Vagina (tissue), 2 donors: ENCODE measurements at regions not wholly inside any gene's neighbourhood (a gene's known extent, or its start where the extent isn't known, plus 50 kb on each side); places are given as distances from the start of the nearest gene placed in this dataset.

Experiments
- DNase-seq, 2 donors: peaks; one replicate each; pipeline ENCODE4 v3.0.0-alpha.2; 2017; ENCODE audit errors: extremely low spot score in 2 of 2
- H3K27ac ChIP-seq: fragments of 200-600 bp; sonication (generic); one replicate; pipeline ENCODE4 v1.5.1; 2019
- H3K27me3 ChIP-seq: fragments of 200-600 bp; sonication (generic); one replicate; pipeline ENCODE4 v1.5.1; 2019
- H3K36me3 ChIP-seq, 2 donors: fragments of 200-600 bp; sonication (generic); one replicate each; pipeline ENCODE4 v1.5.1; 2017 to 2019
- H3K4me1 ChIP-seq: fragments of 200-600 bp; sonication (generic); one replicate; pipeline ENCODE4 v1.5.1; 2019
- H3K4me3 ChIP-seq, 2 donors: fragments of 200-600 bp; sonication (generic); 1 replicate in 1 of 2; 2 replicates in 1 of 2; pipeline ENCODE4 v1.5.1; 2016 to 2019
- H3K9me3 ChIP-seq: fragments of 200-600 bp; sonication (generic); one replicate; pipeline ENCODE4 v1.5.1; 2019
- CTCF ChIP-seq, 3 experiments: fragments of 450-650 bp in 2 of 3; fragments of 200-600 bp in 1 of 3; sonication (generic) in 1 of 3; IDR thresholded peaks; one replicate each; pipeline ENCODE4 v1.5.1; 2017 to 2019; ENCODE audit warnings: antibody characterized with exemption in 3 of 3, mild to moderate bottlenecking in 2 of 3, moderate library complexity in 2 of 3
- POLR2A ChIP-seq, 2 donors: fragments of 450-650 bp; IDR thresholded peaks; one replicate each; pipeline ENCODE4 v1.6.1; 2017; ENCODE audit warnings: antibody characterized with exemption in 2 of 2, mild to moderate bottlenecking in 2 of 2, moderate library complexity in 2 of 2
- POLR2AphosphoS5 ChIP-seq, 2 donors: sonication (generic); formaldehyde crosslinking; IDR thresholded peaks; one replicate each; pipeline ENCODE4 v1.9.0; 2017; ENCODE audit warnings: antibody characterized with exemption in 2 of 2, mild to moderate bottlenecking in 2 of 2, low read depth in 1 of 2; ENCODE audit not compliant: insufficient read depth in 1 of 2
- intact Hi-C: fragments of 100-400 bp; cut with DNase I; formaldehyde crosslinking; loops from one replicate; pipeline ENCODE4 v1.15.1; 2023

GRCh38 chr7:54465095-54465494, 77.1 kb upstream of the VSTM2A start:
- H3K36me3 ChIP-seq: no peaks in the 10 kb centered on the region
- intact Hi-C loops: no loop called here
- H3K9me3 ChIP-seq: no peaks in the 10 kb centered on the region
- TF ChIP-seq CTCF (IDR thresholded peaks at IDR 0.05) (no peak), POLR2A (IDR thresholded peaks at IDR 0.05) (no peak), POLR2AphosphoS5 (IDR thresholded peaks at IDR 0.05; ENCODE audit: insufficient read depth in 1 of 2, low read depth in 1 of 2) (no peak)
- no peak overlapping the region for H3K27ac ChIP-seq
- H3K27me3 ChIP-seq: no peaks in the 10 kb centered on the region
- H3K4me3 ChIP-seq: no peak overlapping the region
- H3K4me1 ChIP-seq: no peaks in the 10 kb centered on the region
- DNase-seq: no peak

GRCh38 chr7:54469740-54470139, 72.4 kb upstream of the VSTM2A start:
- Histone ChIP-seq H3K27me3 (no peaks in the 10 kb centered on the region), H3K36me3 (no peaks in the 10 kb centered on the region), H3K27ac (no peak overlapping the region), H3K4me1 (no peaks in the 10 kb centered on the region), H3K4me3 (no peak overlapping the region), H3K9me3 (no peaks in the 10 kb centered on the region)
- intact Hi-C loops: no loop called here
- TF ChIP-seq POLR2A (IDR thresholded peaks at IDR 0.05) (no peak), CTCF (IDR thresholded peaks at IDR 0.05) (no peak), POLR2AphosphoS5 (IDR thresholded peaks at IDR 0.05; ENCODE audit: insufficient read depth in 1 of 2, low read depth in 1 of 2) (no peak)
- DNase-seq: no peak

- Histone ChIP-seq H3K27ac (no peak overlapping the region), H3K9me3 (no peaks in the 10 kb centered on the region), H3K4me1 (no peaks in the 10 kb centered on the region), H3K36me3 (no peaks in the 10 kb centered on the region), H3K27me3 (no peaks in the 10 kb centered on the region), H3K4me3 (no peak overlapping the region)
- TF ChIP-seq CTCF (IDR thresholded peaks at IDR 0.05) (no peak), POLR2AphosphoS5 (IDR thresholded peaks at IDR 0.05; ENCODE audit: insufficient read depth in 1 of 2, low read depth in 1 of 2) (no peak)
- DNase-seq: no peak
- intact Hi-C loops: no loop called here
These were observed 65.6 kb upstream of the VSTM2A start for GRCh38 chr7:54476609-54477008.

- Histone ChIP-seq H3K4me1 (no peaks in the 10 kb centered on the region), H3K27ac (no peak overlapping the region), H3K27me3 (no peaks in the 10 kb centered on the region), H3K4me3 (no peak overlapping the region), H3K9me3 (no peaks in the 10 kb centered on the region), H3K36me3 (no peaks in the 10 kb centered on the region)
- DNase-seq: no peak
- intact Hi-C loops: no loop called here
- TF ChIP-seq POLR2AphosphoS5 (IDR thresholded peaks at IDR 0.05; ENCODE audit: insufficient read depth in 1 of 2, low read depth in 1 of 2): no peak
- no peak for TF ChIP-seq CTCF (IDR thresholded peaks at IDR 0.05)
- no peak for TF ChIP-seq POLR2A (IDR thresholded peaks at IDR 0.05)
These were observed 65.1 kb upstream of the VSTM2A start for GRCh38 chr7:54477083-54477482.

GRCh38 chr7:54483523-54483922, 58.7 kb upstream of the VSTM2A start:
- intact Hi-C loops: no loop called here

More at GRCh38 chr7:54483523-54483922, 58.7 kb upstream of the VSTM2A start:
- no peak for TF ChIP-seq POLR2AphosphoS5 (IDR thresholded peaks at IDR 0.05; ENCODE audit: insufficient read depth in 1 of 2, low read depth in 1 of 2)
- no peak for TF ChIP-seq POLR2A (IDR thresholded peaks at IDR 0.05)
- TF ChIP-seq CTCF (IDR thresholded peaks at IDR 0.05): no peak
- Histone ChIP-seq H3K27ac (no peak overlapping the region), H3K4me1 (no peaks in the 10 kb centered on the region), H3K36me3 (no peaks in the 10 kb centered on the region), H3K27me3 (no peaks in the 10 kb centered on the region), H3K4me3 (no peak overlapping the region), H3K9me3 (no peaks in the 10 kb centered on the region)
- no peak for DNase-seq
